OCI-M2 (cell line): ENCODE measurements at regions not wholly inside any gene's neighbourhood (a gene's known extent, or its start where the extent isn't known, plus 50 kb on each side); places are given as distances from the start of the nearest gene placed in this dataset.
"Not testable (repeated sequence)": the region's sequence is repeated elsewhere in the genome, so short reads cannot be mapped to it uniquely, and the experiment has no call there.

ENCODE experiments used
- DNase-seq: peaks from one replicate; lab custom pipeline; 2025; ENCODE audit not compliant: unreplicated experiment; lab: John Stamatoyannopoulos, UW

DNA sequence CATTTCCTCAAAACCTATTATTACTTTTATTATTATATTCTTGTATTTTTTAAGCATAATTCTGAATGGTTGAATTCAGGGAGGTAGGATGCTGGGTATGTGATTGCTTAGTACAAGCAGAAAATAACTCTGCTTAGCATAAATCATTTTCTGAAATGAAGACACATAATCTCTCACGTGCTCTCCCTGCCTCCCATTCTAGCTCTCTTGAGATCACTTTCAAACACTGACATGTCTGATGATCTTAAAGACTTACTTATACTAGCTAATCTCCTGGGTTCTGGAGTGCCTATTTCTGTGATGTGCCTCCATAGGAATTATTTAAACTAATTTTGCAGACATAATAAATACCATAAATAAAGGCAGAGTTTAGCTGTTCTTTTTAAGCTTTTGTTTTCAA is 1136.0 kb downstream of the SUCLG1 start:
- DNase-seq, result no peak

DNA sequence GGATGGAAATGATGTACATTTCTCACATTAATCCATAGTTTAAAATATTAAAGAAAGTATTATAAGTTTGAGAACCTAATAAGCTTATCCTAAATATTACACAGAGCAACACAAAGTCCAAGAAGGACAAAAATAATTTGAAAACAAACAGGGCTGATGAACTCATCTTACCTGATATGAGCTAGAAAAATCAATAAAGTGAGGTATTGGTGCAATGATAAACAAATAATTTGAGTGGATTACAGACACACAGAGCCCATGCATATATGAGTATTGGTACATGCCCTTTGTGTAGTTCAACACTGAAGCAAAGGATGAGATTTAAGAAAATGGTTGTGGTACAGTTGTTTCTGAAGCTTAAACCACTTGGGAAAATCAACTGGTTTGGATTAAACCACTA is 1139.0 kb downstream of the SUCLG1 start:
- no peak for DNase-seq

DNA sequence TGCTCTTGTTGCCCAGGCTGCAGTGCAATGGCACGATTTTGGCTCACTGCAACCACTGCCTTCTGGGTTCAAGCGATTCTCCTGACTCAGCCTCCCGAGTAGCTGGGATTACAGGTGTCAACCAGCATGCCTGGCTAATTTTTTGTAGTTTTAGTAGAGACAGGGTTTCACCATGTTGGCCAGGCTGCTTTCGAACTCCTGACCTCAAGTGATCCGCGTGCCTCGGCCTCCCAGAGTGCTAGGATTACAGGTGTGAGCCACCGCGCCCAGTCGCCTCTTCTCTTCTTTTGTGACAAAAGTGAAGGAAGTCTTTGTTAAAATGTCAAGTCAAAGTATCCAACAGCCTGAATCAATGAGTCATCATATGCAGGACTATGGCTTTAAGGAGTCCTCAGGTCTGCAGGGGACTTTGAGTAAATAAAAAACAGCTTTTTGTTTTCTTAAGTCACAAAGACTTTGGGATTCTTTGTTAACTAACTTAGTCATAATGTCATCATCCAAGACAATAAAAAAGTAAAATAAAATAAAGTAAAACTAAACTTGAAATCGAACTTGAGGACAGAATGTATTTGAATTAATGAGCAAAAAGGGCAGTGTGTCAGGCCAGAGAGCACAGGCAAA is 1153.2 kb downstream of the SUCLG1 start:
- no peak for DNase-seq

DNA sequence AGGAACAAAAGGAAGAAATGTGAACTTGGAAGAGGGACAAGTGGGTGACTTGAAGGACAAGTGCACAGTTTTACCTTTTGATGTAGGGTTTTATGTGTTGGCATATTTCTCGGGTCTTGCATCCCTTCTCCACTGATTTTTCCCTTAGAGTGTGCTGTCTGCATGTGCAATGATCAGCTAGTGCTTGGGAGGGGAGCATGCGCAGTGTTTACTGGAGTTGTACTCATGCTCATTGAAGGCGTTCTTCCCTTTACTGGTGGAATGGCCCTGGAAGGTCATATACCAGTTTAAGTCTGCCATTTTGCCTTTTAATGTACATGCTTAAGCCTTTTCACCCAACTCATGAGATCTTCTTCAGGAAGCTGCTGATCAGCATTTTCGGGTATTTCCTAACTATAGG is 1168.0 kb downstream of the SUCLG1 start:
- DNase-seq, result no peak

DNA sequence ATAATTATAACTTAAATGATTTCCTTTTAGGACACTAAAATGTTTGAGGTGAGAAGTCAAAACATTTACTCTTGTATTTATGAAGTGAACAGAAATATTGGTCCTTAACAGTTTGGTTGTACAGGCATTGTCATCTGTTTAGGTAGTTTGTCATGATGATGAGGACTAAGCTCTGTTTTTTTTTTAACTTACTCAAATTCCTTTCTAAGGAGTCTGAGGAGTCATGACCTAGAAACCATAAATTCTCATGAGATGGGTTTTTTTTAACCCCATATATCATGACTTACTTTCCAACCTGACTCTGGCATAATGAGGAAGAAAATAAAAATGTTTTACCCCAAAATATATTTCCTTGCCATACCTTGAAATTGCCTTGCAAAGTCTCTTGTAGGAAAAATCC is 1176.2 kb downstream of the SUCLG1 start:
- no peak for DNase-seq

DNA sequence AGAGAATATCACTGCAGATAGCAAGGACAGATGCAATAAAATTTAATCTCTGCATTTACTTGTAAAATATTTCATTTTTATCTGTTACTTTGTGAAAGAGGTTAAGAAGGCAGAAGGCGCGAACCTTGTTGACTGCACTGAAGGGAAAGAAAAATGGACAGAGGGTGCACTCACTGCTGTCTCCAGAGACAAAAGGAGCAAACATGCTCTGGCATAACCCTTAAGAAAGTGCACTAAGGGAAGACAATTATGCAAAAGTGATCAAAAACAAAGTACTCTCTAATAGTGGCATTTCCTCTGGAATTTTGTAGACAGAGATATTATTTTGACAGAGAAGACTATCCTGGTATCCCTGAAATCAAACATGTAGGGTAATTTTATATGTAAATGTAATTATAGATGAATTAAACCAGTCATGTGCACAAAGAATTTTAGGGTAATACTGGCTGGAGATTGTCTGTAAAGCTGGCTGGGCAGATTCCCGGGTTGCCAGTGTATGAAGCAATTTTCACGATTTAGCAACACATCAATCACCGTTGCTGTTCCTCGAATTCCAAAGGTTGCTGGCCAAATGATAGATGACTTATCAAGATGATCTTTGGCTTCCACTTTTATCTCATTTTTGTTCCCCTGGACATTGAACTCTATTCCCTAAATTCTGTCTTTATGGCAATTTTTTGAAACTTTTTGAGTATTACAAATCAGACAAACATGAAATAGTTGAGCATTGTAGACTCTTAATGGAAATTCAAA is 1176.9 kb downstream of the SUCLG1 start:
- no peak for DNase-seq

DNA sequence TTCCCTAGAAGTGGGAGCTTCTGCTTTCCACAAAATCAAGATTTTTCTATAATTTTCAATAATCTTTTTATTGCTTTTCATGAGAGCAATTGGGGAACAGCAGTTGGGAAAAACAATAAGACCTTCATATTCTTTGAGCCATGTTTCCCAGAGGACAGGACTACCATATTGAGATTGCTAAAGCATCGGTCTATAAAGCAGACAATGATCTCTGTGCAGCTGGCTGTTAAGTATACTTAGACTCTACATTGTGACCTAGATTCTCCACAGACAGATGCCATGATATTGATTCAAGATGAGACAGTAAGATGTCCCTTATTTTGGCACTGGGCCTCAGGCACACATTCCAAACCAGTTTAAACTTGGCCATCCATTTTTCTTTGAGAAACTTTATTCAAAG is 1178.7 kb downstream of the SUCLG1 start:
- DNase-seq, result no peak

DNA sequence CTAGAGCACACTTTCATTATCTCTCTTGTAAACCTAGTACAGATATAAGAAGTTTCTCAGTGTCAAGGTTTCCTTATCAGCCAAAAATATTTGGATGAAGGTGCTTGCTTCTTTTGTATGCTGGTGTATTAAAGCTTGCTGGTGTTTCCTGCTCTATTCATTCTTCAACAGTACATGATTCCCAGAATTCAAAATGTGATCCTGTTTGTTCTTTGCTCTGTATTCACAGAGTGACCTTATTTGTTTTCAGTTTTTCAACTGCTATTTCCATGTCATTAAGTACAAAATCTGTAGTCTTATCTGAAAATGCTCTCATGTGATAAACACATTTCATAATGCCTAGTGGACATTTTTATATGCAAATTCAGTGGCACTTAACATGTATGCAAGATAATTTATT is 1185.8 kb downstream of the SUCLG1 start:
- DNase-seq, result no peak

DNA sequence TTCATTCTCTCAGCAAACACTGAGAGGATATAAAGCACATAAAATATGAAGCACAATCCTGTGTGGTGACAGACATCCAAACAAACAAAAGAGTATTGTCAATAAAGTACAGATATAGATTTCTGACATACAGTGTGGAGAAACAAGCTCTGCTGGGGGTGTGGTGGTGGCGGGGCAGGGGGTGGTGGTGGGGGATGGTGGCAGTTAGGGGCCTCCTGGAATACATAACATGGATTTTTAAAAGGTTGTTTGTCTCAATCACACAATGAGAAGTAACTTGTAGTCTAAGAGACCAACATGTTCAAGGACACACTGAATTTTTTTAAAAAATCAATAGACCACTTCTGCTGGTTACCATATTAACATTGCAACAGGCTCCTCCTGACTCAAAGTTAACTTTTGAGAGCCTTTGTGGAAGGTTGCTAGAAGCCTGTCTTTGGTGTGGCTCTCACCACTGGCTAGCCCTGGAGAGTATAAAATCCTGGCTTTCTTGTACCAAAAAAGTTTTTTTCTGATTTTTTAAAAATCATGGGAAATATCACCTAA is 1197.4 kb downstream of the SUCLG1 start:
- DNase-seq, result no peak

DNA sequence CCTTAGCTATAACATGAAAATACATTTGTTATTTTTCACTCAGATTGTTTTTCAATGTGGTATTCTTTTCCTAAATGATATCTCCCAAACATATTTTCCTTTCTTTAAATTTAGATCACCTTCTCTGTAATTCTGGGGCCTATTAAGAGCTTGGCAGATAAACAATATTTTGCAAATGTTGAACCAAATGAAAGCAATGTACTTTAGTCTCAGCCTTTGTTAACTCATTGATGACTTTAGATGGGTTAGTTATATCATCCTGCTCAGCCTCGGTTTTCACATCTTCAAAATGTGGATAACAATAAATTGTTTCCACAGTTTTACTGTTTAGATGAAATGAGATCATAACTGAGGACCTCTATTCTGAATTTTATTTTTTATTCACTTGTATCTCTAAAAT is 1205.2 kb downstream of the SUCLG1 start:
- no peak for DNase-seq

DNA sequence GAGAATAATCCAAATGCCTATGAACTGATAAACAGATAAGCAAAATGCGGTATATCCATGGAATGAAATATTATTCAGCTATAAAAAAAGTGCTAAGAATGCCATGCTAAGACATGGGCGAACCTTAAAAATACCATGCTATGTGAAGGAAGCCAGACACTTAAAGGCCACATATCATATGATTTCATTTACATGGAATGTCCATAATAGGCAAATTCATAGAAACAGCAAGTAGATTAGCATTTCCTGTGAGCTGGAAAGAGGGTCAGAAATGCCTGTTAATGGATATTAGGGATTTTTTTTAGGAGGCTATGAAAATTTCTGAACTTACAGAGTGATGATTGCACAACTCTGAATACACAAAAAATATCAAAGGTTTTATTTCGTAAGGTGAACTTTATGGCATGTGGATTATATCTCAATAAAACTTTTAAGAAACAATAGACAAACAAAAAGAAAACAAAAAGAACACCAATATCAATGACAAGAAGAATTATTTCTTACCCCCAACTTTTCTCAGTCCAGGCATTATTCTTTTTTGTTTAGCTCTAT is 1207.7 kb downstream of the SUCLG1 start:
- DNase-seq, result no peak

DNA sequence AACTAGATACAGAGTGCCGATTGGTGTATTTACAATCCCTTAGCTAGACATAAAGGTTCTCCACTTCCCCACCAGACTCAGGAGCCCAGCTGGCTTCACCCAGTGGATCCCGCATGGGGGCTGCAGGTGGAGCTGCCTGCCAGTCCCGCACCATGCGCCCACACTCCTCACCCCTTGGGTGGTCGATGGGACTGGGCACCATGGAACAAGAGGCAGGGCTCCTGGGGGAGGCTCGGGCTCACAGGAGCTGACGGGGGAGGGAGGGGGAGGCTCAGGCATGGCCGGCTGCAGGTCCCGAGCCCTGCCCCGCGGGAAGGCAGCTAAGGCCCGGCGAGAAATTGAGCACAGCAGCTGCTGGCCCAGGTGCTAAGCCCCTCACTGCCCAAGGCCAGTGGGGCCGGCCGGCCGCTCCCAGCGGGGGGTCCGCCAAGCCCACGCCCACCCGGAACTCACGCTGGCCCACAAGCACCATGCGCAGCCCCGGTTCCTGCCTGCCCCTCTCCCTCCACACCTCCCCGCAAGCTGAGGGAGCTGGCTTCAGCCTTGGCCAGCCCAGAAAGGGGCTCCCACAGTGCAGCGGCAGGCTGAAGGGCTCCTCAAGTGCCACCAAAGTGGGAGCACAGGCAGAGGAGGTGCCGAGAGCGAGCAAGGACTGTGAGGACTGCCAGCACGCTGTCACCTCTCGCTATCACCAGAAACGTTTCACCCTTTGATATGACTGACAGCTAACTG is 1213.1 kb downstream of the SUCLG1 start:
- not testable (repeated sequence) for DNase-seq

DNA sequence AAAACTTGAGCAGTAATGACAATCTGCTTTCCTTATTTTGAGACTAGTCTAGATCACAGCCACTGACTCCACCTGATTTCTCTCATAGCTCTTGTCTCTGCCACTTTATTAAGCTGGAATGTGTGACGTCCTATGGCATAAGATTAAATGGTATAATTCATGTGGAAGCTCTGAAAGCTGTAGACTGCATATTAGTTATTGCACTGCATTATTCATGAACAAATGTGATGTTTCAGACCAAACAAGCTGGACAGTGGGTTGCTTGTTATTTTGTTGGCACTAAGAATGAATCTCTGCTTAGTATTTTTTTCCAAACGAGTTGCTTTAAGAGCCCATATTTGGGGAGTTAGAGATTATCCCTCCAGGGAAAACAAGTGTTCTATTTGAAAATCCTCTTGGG is 1218.5 kb downstream of the SUCLG1 start:
- DNase-seq, result no peak

DNA sequence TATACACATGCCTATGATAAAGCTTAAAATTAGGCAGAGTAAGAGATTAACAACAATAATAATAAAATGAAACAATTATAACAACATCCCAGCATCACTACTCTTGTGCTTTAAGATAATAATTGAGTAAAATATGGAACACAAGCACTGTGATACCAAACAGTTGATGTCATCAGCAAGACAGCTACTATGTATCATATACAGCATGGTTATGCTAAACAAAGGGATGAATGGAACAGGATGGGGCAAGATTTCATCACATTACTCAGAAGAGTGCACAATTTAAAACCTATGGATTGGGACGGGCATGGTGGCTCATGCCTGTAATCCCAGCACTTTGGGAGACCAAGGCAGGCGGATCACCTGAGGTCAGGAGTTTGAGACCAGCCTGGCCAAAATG is 1221.0 kb downstream of the SUCLG1 start:
- DNase-seq, result no peak

DNA sequence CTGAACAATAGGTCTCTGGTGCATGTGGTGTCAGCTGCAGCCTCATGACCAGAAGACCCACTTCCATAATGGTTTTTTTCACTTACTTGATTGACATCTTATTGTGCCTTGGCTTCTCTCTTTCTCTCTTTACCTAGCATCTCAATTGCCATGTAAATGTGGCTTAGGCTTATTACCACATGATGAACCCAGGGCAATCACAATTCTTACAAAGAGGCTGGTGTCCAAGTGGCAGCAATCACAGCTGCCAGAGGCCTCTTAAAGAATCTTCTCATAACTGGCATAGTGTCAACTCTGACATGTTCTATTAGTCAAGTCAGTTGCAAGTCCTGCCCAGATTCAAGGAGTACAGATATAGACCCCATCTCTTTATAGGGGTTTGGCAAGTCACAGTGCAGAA is 1224.8 kb downstream of the SUCLG1 start:
- no peak for DNase-seq

DNA sequence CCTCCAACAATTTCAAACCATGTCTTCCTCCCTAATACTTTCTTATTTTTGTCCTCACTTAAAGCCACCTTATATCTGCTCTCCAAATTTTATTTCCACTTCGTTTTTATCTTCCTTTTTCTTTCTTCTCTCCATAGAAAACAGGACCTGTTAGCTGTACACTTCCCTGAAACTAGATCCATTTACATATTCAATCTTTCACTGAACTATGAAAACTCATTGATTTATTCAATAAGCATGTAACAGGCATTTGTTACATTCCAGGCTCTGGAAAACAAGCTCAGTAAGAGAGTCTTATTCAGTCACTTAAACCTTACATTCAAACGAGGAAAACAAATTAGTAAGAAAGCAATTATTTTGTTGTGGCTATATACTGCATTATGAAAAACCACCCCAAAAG is 1225.3 kb downstream of the SUCLG1 start:
- no peak for DNase-seq

DNA sequence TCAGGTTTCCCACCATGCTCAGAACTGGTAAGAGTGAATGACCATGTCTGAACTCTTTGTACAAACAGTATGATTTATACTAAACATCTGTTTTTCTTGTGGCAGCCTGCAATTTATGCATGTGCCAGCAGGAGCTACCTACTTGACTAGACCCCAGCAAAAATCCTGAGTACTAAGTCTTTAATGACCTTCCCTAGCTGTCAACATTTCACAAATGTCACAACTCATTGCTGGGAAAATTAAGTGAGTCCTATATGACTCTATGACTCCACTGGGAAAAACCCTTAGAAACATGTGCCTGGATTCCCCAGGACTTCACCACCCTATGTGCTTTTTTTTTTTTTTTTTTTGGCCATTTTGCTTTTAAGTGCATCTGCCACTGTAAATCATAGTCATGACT is 1225.8 kb downstream of the SUCLG1 start:
- no peak for DNase-seq

DNA sequence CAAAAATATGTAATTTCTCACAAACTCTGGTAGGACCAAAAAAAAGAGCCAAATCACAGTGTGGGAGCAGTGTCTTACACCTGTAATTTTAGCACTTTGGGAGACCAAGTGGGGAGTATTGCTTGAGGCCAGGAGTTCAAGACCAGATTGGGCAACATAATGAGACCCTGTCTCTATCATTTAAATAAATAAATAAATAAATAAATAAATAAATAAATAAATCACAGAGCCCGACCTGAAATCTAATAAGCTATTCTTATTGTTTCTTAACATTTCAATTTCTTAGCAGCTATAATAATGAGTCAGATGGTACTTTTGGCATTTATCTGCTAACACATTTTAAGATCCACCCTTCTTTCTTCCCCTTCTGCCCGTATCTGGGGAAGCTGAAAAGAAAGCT is 1229.6 kb downstream of the SUCLG1 start:
- no peak for DNase-seq

DNA sequence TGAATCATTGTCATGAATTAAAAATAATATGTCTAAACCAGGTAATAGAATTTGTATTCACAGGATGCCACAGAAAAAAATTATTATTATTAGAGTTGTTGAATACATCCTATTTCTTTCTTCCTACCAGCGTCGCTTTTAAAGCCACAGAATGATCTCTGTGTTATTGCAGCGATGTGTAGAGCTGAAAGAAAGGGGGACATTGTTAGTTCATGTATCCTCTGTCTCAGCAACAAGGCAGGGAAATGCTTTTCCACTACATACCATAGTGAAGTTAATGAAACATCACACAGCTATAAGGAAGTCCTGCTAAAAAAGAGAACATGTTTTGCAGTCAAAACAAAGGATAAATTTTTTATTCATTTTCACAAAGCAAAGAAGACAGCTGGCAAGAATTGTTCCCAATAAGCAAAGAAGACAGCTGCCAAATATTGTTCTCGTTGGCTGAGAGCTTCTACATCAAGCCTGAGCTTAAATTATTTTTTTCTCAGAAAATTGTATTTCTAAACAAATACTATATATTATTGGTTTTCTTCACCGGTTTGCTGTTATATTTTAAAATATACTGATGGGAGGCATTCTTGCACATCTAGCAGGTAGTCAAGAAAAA is 1234.4 kb downstream of the SUCLG1 start:
- DNase-seq, result no peak

DNA sequence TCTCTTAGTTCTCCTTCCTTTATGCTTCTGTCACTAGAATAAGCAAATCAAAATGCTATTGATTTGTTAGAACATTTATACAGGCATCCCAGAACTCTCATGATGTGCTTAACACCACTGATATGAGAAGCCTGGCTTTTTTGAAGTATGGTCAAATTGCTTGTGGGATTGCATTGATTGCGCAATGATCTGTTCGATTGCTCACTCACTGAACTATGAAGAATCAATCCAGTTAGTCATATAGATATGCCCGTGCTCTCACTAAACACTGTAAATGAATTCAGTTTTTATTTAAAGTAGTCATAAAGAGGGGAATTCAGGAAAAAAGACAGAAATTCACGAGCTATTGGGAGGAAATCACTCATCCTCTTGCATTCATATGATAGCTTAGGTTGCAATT is 1237.8 kb downstream of the SUCLG1 start:
- no peak for DNase-seq

DNA sequence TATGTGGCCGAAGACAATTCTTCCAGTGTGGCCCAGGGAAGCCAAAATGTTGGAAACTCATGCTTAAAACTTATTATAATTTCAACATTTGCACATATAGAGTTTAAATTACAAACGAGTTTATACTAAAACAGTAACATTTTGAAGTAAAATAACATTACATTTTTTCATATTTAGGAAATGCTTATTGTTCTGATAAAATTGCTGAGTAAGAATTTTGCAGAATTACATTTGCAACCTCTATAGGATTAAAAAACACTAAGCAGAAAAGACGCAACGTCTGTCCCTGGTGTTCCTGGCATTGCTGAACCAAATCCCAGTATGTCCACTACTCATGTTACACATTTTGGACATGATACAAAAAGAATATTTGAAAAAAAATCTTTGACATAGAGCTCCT is 1241.2 kb downstream of the SUCLG1 start:
- no peak for DNase-seq
